Prostate gland (tissue), 2 donors: ENCODE measurements at regions not wholly inside any gene's neighbourhood (a gene's known extent, or its start where the extent isn't known, plus 50 kb on each side); places are given as distances from the start of the nearest gene placed in this dataset.
"Not testable (repeated sequence)": the region's sequence is repeated elsewhere in the genome, so short reads cannot be mapped to it uniquely, and the experiment has no call there.

Experiments used
- DNase-seq: peaks from one replicate; pipeline ENCODE4 v3.0.0-alpha.2; 2019; ENCODE audit warnings: low spot score
- H3K27ac ChIP-seq, 2 donors: fragments of 200-600 bp; sonication (generic); 2 replicates each; pipeline ENCODE4 v1.5.1; 2017 to 2019
- H3K27me3 ChIP-seq: fragments of 200-600 bp; sonication (generic); replicated peaks from 2 replicates; pipeline ENCODE4 v1.5.1; 2019; ENCODE audit not compliant: insufficient read depth
- H3K36me3 ChIP-seq, 2 donors: fragments of 200-600 bp; sonication (generic); 1 replicate in 1 of 2; 2 replicates in 1 of 2; pipeline versions ENCODE4 v1.5.1 to v1.8.1; 2017 to 2019
- H3K4me1 ChIP-seq: fragments of 200-600 bp; sonication (generic); replicated peaks from 2 replicates; pipeline ENCODE4 v1.5.1; 2019
- H3K4me3 ChIP-seq, 2 donors: fragments of 200-600 bp; sonication (generic); 2 replicates each; pipeline ENCODE4 v1.5.1; 2017 to 2019
- H3K9me3 ChIP-seq: fragments of 200-600 bp; sonication (generic); 2 replicates; pipeline ENCODE4 v1.5.1; 2017
- CTCF ChIP-seq, 4 experiments: fragments of 200-600 bp in 2 of 4; fragments of 450-650 bp in 2 of 4; sonication (generic) in 2 of 4; IDR thresholded peaks; 1 replicate in 3 of 4; 2 replicates in 1 of 4; pipeline ENCODE4 v1.5.1; 2016 to 2019; ENCODE audit warnings: antibody characterized with exemption in 4 of 4, mild to moderate bottlenecking in 2 of 4, moderate library complexity in 2 of 4
- POLR2A ChIP-seq: fragments of 450-650 bp; IDR thresholded peaks from one replicate; pipeline ENCODE4 v1.6.1; 2016; ENCODE audit warnings: antibody characterized with exemption, mild to moderate bottlenecking
- POLR2AphosphoS5 ChIP-seq: sonication (generic); formaldehyde crosslinking; IDR thresholded peaks from one replicate; pipeline ENCODE4 v1.6.1; 2017; ENCODE audit warnings: antibody characterized with exemption
- WGBS: methylation state at CpG from one replicate; pipeline ENCODE4 v1.1.5; 2018; 5-methylcytosine and 5-hydroxymethylcytosine counted together
- intact Hi-C: fragments of 100-400 bp; cut with DNase I; formaldehyde crosslinking; loops from one replicate; pipeline ENCODE4 v1.14.2; 2022

- TF ChIP-seq POLR2A: no peak
- TF ChIP-seq POLR2AphosphoS5: no peak
- TF ChIP-seq CTCF (IDR thresholded peaks at IDR 0.05): no peak
- DNase-seq: no peak
- no peak overlapping the region for H3K27ac ChIP-seq
- intact Hi-C loops: no loop called here
- no peaks in the 10 kb centered on the region for H3K27me3 ChIP-seq
- 70% methylated on average over 5 of the region's 5 CpGs for WGBS
- no peaks in the 10 kb centered on the region for H3K4me1 ChIP-seq
- H3K9me3 ChIP-seq: no peaks in the 10 kb centered on the region
- no peak overlapping the region for H3K4me3 ChIP-seq
- H3K36me3 ChIP-seq: no peaks in the 10 kb centered on the region
These were observed 137.0 kb upstream of the ELOVL6 start for GRCh38 chr4:110335399-110335798.

GRCh38 chr4:110332483-110332882 lies 134.1 kb upstream of the ELOVL6 start:
- Histone ChIP-seq H3K4me1 (no peaks in the 10 kb centered on the region), H3K9me3 (no peaks in the 10 kb centered on the region), H3K27me3 (no peaks in the 10 kb centered on the region), H3K36me3 (no peaks in the 10 kb centered on the region), H3K4me3 (no peak overlapping the region), H3K27ac (no peak overlapping the region)
- DNase-seq: no peak
- WGBS: 64% methylated on average over 2 of the region's 2 CpGs
- intact Hi-C loops: no loop called here
- TF ChIP-seq POLR2A (no peak), CTCF (IDR thresholded peaks at IDR 0.05) (no peak), POLR2AphosphoS5 (no peak)

- 95% methylated on average over 4 of the region's 4 CpGs for WGBS
- H3K27ac ChIP-seq, intact Hi-C loops, H3K36me3 ChIP-seq, DNase-seq, H3K9me3 ChIP-seq, H3K27me3 ChIP-seq, H3K4me1 ChIP-seq, H3K4me3 ChIP-seq: not testable (repeated sequence)
These were observed 128.0 kb upstream of the ELOVL6 start for GRCh38 chr4:110326426-110326825.

- Histone ChIP-seq H3K9me3 (no peaks in the 10 kb centered on the region), H3K27ac (no peak overlapping the region), H3K27me3 (no peaks in the 10 kb centered on the region), H3K4me3 (no peak overlapping the region), H3K36me3 (no peaks in the 10 kb centered on the region), H3K4me1 (no peaks in the 10 kb centered on the region)
- intact Hi-C loops: loop anchor here (5.0 kb wide), 1 partner anchor 202 kb away; no protein-coding TSS in a partner anchor
- WGBS: 88% methylated on average over 1 of the region's 1 CpG
- no peak for DNase-seq
- TF ChIP-seq POLR2A: no peak
- no peak for TF ChIP-seq CTCF (IDR thresholded peaks at IDR 0.05)
These were observed 112.4 kb upstream of the ELOVL6 start for GRCh38 chr4:110310795-110311194.

- Histone ChIP-seq H3K36me3 (no peaks in the 10 kb centered on the region), H3K27me3 (no peaks in the 10 kb centered on the region), H3K9me3 (no peaks in the 10 kb centered on the region), H3K4me3 (no peak overlapping the region), H3K27ac (no peak overlapping the region), H3K4me1 (no peaks in the 10 kb centered on the region)
- no peak for DNase-seq
- TF ChIP-seq CTCF (IDR thresholded peaks at IDR 0.05): no peak
- TF ChIP-seq POLR2AphosphoS5: no peak
- no peak for TF ChIP-seq POLR2A
- intact Hi-C loops: loop anchor here (5.0 kb wide), 1 partner anchor 203 kb away; no protein-coding TSS in a partner anchor
These were observed 111.3 kb upstream of the ELOVL6 start for GRCh38 chr4:110309675-110310074.
